GM12891 (cell line): ENCODE measurements at regions not wholly inside any gene's neighbourhood (a gene's known extent, or its start where the extent isn't known, plus 50 kb on each side); places are given as distances from the start of the nearest gene placed in this dataset.

Source experiments
- DNase-seq: peaks from one replicate; pipeline ENCODE4 v3.0.0; 2011; ENCODE audit warnings: low spot score; ENCODE audit not compliant: insufficient read length
- FAIRE-seq: peaks from 2 replicates; lab custom pipeline; 2011; peaks lifted over from hg19 to GRCh38; lab: Jason Lieb, UNC
- PAX5 ChIP-seq: IDR thresholded peaks from 2 replicates; pipeline ENCODE4 v1.6.1; 2011; ENCODE audit warnings: low read length, moderate library complexity, mild to moderate bottlenecking; ENCODE audit not compliant: insufficient read depth, severe bottlenecking
- POLR2A ChIP-seq: IDR thresholded peaks from 2 replicates; pipeline ENCODE4 v1.6.1; 2011; ENCODE audit warnings: low read depth, low read length, control low read depth
- POLR2AphosphoS5 ChIP-seq: IDR thresholded peaks from 2 replicates; pipeline ENCODE4 v1.6.1; 2011; ENCODE audit warnings: low read depth, low read length, control low read depth
- POU2F2 ChIP-seq: IDR thresholded peaks from 2 replicates; pipeline ENCODE4 v1.6.1; 2011; ENCODE audit warnings: low read depth, mild to moderate bottlenecking, control low read depth, low read length, moderate library complexity
- SPI1 ChIP-seq: IDR thresholded peaks from 2 replicates; pipeline ENCODE4 v1.6.1; 2011; ENCODE audit warnings: low read depth, low read length, control low read depth
- TAF1 ChIP-seq: IDR thresholded peaks from 2 replicates; pipeline ENCODE4 v1.6.1; 2011; ENCODE audit warnings: low read depth, low read length, control low read depth

DNA sequence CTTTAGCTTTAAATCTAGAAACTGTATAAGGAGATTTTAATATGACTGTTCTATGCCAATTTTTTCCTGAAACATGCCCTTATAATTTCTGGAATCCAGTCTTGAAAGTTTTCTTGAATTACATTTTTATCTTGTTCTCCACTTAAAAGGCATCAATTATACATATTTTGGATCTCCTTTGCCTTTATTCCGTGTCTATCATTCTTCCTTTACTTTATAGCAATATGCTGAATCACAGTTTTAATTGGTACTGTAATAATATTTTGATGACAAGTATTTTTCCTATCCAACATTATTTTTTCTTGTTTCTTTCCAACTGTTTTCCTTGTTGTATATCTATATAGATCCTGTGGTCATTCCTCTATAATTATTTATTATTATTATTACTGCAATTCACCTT, 361.2 kb downstream of the PIK3R1 start:
- TF ChIP-seq POLR2AphosphoS5 (no peak), PAX5 (no peak), POU2F2 (no peak), TAF1 (no peak), POLR2A (no peak), SPI1 (no peak)
- FAIRE-seq (no peak), DNase-seq (no peak)

DNA sequence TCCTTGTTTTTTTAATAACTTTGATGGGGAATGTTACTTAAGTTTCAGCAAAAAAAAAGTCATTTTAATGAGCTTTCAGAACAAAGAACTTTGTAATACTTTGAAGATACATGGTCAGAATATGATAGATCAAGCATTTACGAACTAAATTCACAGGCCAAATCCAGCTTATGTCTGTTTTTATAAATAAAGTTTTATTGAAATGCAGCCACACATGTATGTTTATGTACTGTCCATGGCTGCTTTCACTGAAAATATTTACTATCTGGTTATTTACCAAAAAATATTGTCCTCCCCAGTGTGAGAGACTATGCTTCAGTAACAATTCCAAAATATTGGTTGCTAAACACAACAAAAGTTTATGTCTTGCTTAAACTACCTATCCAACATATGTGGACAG, 366.7 kb downstream of the PIK3R1 start:
- DNase-seq = no peak
- no peak for TF ChIP-seq PAX5
- TF ChIP-seq POU2F2 = no peak
- no peak for TF ChIP-seq TAF1
- TF ChIP-seq POLR2A = no peak
- TF ChIP-seq SPI1 = no peak
- TF ChIP-seq POLR2AphosphoS5 = no peak
- no peak for FAIRE-seq

DNA sequence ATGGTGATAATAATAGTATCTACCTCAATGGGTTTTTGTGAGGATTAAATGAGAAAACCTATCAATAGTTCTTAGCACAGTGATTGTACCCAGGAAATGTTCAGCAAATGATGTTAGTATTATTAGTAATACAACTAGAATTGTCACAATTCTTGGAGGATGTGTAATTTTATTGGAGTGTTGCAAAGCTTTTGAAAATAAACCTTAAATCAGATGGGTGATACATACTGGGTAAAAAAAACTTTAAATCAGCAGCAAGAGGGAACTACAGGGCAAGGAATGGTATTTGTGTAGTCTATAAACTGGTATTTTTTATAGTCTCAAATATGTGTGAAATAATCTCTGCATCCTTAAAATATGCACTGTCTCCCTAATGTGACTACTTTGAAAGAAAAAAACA, 371.6 kb downstream of the PIK3R1 start:
- FAIRE-seq (no peak), DNase-seq (no peak)
- TF ChIP-seq SPI1 (no peak), POLR2A (no peak), POLR2AphosphoS5 (no peak), POU2F2 (no peak), TAF1 (no peak), PAX5 (no peak)

GRCh38 chr5:68591850-68592249, 376.3 kb downstream of the PIK3R1 start:
- FAIRE-seq (no peak), DNase-seq (no peak)
- TF ChIP-seq TAF1 (no peak), POLR2A (no peak), SPI1 (no peak), PAX5 (no peak), POLR2AphosphoS5 (no peak), POU2F2 (no peak)

DNA sequence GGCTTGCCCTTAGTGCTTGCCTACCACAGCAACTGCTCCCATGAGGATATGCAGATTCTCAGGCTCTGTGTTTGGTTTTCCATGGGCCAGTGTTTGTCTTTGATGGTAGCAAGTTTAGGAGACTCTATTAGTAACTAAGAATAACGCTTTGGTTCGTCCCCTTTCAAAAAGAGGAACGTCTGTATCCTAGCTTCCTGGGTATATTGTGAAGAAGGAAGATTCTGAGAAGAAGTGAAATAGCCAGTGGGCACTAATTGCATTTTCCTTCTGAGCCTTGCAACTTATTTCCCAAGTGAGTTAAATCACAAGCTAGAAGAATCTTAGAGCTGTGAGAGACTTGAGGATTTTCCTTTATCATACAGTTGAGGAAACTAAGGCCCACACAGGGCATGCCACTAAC, 376.8 kb downstream of the PIK3R1 start:
- TF ChIP-seq POLR2A (no peak), SPI1 (no peak), PAX5 (no peak), POU2F2 (no peak), POLR2AphosphoS5 (no peak), TAF1 (no peak)
- DNase-seq = no peak
- FAIRE-seq = no peak

- TF ChIP-seq PAX5 (no peak), POLR2A (no peak), TAF1 (no peak), POU2F2 (no peak), SPI1 (no peak), POLR2AphosphoS5 (no peak)
- no peak for FAIRE-seq
- DNase-seq = no peak
Observed at GRCh38 chr5:68593211-68593671, 377.7 kb downstream of the PIK3R1 start.

- FAIRE-seq = no peak
- DNase-seq = no peak
Observed at GRCh38 chr5:68612972-68613371, 397.4 kb downstream of the PIK3R1 start.

DNA sequence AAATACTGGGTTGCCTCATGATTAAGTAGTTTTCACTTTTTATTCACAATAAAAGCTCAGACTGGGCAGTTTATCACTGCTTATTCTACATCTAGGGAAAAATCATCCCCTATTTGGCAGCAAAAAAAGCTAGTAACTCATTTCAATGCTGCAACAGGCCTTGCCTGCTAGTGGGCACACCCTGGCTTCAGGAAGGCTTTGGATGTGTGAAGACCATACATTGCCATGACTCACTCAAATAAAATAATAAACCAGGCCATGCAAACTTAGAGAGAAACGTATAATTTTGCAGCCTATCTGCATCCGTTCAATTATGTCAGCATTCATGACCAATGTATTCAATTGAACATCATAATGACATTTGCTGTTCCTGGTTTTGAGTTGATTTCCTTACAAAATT, 402.9 kb downstream of the PIK3R1 start:
- FAIRE-seq (no peak), DNase-seq (no peak)
- no peak for TF ChIP-seq PAX5
- no peak for TF ChIP-seq POLR2A
- TF ChIP-seq TAF1 = no peak
- TF ChIP-seq POU2F2 = no peak
- no peak for TF ChIP-seq POLR2AphosphoS5
- TF ChIP-seq SPI1 = no peak

More at GRCh38 chr5:68612972-68613371, 397.4 kb downstream of the PIK3R1 start:
- no peak for TF ChIP-seq POU2F2
- no peak for TF ChIP-seq POLR2AphosphoS5
- TF ChIP-seq POLR2A = no peak
- no peak for TF ChIP-seq PAX5
- TF ChIP-seq TAF1 = no peak
- no peak for TF ChIP-seq SPI1

- DNase-seq (no peak), FAIRE-seq (no peak)
- TF ChIP-seq SPI1 (no peak), POLR2A (no peak), POU2F2 (no peak), POLR2AphosphoS5 (no peak), TAF1 (no peak), PAX5 (no peak)
Observed at GRCh38 chr5:68627001-68627400, 411.4 kb downstream of the PIK3R1 start.

DNA sequence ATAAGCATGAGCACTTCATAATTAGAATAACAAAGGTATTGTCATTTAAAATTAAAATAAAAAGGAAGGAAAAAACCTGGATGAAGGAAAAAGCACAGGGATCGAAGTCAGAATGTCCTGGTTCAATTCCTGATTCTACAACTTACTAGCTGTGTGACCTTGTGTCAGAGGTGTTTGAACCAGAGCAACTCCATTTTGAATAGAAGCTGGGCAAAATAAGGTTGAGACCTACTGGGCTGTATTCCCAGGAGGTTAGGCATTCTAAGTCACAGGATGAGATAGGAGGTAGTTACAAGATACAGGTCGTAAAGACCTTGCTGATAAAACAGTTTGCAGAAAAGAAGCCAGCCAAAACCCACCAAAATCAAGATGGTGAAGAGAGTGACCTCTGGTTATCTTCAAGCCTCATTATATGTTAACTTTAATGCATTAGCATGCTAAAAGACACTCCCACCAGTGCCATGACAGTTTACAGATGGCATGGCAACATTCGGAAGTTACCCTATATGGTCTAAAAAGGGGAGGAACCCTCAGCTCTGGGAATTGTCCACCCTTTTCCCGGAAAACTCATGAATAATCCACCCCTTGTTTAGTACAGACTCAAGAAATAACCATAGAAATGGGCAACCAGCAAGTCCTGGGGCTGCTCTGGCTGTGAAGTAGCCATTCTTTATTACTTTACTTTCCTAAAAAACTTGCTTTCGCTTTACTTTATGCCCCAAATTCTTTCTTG, 412.7 kb downstream of the PIK3R1 start:
- DNase-seq = no peak
- FAIRE-seq = no peak
- TF ChIP-seq PAX5 (no peak), POU2F2 (no peak), POLR2AphosphoS5 (no peak)
